HG02763 (cell line): ENCODE measurements at regions not wholly inside any gene's neighbourhood (a gene's known extent, or its start where the extent isn't known, plus 50 kb on each side); places are given as distances from the start of the nearest gene placed in this dataset.
A peak's percentile ranks its signal among the peaks of the same experiment; 100 is the strongest.
"Not testable (repeated sequence)": the region's sequence is repeated elsewhere in the genome, so short reads cannot be mapped to it uniquely, and the experiment has no call there.

ENCODE experiments used
- ATAC-seq: cut with Tn5 transposase; IDR thresholded peaks from one replicate; pipeline ENCODE4 v1.9.1; 2021; ENCODE audit warnings: mild to moderate bottlenecking, moderate library complexity; ENCODE audit not compliant: unreplicated experiment

DNA sequence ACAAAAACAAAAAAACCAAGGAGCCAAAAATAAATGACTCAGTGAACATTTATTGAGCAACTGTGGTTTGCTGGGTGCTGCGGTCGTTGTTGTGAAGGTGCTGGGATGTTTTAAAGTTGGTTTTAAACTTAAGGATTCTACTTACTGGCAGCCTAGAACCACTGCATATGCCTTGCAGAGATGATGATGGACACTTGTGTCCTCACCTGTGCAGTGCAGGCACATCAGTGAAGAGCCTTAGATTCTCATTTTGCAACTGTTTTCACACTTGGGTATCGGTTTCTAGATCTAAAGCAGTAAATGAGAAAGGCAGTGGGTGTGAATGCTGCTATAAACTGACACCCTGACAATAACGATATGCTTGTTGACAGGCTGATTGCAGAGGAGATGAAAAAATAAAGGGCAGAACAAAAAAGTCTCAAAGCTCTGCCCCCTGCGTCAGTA lies 68.8 kb downstream of the UTRN start:
- peak; percentile 70 for ATAC-seq

DNA sequence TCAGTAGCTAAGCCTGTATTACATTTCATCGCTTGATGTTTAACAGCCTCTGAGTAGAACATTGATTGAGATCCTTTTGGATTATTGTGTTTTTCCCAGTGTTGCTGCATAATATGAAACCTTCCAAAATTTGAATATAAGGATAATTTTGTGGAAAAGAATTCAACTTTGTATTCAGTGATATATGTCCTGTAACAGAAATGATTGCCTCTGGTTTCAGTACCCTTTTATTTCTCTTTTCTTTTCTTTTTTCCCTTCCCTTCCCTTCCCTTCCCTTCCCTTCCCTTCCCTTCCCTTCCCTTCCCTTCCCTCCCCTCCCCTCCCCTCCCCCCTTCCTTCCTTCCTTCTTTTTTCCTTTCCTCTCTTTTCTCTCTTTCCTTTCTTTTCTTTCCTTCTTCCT lies 74.6 kb downstream of the UTRN start:
- no peak for ATAC-seq

DNA sequence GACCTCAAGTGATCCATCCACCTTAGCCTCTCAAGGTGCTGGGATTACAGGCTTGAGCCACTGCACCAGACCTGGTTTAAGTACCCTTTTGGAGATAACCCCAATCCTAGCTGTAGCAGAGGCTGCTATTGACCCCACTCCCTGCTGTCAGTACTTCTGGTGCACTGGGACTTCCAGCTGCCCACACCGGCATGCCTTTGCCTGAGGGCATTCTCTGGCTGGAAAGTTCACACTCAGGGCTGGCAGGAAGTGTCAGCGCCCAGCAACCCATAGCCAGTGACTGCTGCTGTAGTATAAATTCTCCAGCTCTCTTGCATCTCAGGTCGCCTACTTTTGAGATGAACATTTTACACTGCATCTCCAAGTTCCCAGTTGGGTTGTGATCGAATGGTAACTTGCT lies 75.3 kb downstream of the UTRN start:
- no peak for ATAC-seq

DNA sequence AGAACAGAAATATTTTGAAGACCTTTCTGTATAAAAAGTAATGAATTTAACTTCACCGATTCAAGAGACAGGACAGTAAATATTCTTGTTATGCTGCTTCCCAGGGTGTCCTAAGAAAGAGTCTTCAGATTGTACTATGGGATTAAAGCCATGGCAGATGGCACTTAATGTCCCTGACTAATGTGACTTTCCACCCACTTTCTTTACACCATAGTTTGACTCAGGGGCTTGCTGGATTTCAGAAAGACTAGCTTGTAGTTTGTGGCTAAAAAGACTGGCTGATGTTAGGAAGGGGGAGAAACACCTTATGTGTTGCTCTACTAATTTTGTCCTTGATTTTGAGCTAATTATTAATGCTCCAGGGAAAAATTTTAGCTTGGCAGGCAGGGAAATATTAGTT lies 75.9 kb downstream of the UTRN start:
- no peak for ATAC-seq

DNA sequence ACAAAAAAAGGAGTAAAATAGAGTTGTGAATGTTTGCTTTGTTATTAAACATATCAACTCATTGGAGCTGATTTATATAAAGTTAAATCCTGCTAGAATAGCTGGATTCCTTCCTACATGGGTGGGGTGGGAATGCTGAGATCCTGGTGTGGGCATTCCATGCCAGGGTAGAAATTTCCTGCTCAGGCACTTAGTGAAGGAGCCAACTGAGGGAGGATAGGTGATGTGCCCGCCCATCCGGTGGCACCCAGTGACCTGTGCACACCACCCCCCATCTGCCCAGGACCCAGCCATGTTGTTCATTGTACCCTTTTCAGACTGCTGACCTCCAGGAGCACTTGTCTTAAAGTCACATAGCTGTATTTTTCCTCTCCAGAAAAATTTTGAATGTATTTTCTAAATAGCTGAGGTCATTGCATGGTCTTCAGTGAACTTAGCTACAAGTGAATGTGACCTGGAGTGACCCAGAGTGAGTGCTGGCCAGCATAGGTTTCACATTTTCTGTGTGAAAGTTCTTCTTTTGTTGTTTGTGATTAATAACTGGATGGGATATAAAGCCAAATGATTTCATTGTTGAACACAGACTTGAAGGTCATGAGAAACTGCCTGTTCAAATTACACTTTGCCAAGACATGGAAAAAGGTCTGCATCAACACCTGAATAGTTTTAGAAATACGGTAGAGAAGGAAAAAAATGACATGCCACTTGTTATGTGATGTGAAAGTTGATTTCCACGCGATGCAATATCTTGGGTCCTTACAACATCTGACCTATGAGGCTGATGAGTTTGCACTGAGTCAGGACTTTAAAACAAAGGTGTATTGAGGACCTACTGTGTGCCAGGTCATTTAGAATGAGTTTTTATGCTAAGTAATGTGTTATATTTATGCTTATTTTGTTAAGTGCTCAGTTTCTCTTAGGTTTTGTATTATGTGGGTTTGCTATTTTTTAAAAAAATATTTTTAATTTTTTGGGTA lies 77.2 kb downstream of the UTRN start:
- ATAC-seq: no peak

DNA sequence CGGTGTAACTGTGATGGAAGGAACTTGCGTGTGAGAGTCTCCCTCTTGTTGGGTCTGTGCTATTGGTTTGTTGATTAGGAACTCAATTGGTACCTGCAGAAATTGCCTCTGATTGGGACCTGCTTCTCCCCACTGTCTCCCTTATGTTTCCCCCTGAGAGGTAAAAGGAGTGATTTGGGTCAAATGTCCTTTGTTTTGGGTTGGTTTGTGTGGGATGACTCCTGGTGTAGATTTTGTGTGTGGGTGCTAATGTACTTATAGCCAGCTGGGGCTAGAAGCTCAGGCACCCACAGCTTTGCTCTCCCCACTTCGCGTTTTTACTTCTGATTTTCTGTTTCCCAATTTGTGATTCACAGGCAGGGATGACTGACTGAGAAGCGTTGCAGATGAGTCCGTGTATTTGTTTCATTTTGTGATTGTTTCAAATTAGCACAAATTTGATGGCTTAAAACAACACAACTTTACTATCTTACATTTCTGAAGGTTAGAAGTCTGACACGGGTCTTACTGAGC lies 79.1 kb downstream of the UTRN start:
- no peak for ATAC-seq

DNA sequence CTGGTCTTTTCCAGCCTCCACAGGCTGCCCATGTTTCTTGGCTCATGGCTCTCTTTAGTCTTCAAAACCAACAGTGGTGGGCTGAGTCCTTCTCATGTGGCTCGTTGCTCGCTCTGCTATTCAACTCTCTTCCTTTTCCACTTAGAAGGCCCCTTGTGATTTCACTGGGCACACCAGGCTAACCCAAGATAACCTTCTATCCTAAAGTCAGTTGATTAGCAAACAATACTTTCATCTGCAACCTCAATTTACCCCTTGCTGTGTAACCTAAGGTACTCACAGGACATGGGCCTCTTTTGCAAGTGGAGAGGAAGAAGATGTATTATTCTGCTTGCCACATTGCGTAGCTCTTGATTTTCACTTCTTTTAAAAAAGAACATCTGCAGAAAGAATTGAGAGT lies 79.6 kb downstream of the UTRN start:
- ATAC-seq: no peak

DNA sequence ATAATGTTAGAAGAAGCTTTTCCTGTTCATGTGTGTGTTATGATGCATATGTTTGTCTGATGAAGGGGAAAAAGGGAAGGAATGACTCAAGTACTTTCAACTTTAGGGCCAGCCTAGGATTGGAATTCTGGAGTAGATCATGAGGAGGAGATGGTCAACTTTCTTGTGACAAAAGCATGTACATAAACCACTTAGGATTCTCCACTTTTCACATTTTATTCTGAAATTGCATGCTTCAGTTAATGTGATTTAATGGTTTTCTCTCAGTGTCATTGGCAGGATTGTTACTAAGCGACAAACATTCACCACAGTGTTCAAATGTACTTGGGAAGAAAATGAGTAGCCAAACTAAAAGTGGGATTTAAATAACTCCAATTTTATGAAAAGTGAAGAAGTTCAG lies 80.1 kb downstream of the UTRN start:
- ATAC-seq: no peak

DNA sequence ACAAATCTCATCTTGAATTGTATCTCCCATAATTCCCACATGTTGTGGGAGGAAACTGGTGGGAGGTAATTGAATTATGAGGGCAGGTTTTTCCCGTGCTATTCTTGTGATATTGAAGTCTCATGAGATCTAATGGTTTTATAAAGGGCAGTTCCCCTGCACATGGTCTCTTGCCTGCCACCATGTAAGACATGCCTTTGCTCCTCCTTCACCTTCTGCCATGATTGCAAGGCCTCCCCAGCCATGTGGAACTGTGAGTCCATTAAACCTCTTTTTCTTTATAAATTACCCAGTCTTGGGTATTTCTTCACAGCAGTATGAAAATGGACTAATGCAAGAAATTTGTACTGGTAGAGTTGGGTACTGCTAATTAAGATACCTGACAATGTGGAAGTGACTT lies 84.6 kb downstream of the UTRN start:
- not testable (repeated sequence) for ATAC-seq

DNA sequence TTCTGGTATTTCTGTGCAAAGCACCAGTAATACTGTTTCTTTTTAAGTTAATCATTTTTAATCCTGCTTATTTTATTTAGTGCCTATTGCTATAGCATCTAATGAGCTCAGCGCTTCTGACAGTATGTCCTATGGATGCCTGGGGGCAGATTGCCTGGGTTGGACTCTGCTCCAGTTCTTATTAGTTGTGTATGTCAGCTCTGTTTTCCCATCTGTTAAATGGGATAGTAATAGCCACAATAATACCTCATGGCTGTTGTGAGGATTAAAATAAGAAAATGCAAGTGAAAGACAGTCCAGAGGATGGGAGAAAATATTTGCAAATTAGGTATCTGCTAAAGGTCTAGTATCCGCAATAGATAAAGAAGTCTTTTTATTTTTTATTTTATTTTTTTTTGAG lies 87.0 kb downstream of the UTRN start:
- ATAC-seq: no peak

DNA sequence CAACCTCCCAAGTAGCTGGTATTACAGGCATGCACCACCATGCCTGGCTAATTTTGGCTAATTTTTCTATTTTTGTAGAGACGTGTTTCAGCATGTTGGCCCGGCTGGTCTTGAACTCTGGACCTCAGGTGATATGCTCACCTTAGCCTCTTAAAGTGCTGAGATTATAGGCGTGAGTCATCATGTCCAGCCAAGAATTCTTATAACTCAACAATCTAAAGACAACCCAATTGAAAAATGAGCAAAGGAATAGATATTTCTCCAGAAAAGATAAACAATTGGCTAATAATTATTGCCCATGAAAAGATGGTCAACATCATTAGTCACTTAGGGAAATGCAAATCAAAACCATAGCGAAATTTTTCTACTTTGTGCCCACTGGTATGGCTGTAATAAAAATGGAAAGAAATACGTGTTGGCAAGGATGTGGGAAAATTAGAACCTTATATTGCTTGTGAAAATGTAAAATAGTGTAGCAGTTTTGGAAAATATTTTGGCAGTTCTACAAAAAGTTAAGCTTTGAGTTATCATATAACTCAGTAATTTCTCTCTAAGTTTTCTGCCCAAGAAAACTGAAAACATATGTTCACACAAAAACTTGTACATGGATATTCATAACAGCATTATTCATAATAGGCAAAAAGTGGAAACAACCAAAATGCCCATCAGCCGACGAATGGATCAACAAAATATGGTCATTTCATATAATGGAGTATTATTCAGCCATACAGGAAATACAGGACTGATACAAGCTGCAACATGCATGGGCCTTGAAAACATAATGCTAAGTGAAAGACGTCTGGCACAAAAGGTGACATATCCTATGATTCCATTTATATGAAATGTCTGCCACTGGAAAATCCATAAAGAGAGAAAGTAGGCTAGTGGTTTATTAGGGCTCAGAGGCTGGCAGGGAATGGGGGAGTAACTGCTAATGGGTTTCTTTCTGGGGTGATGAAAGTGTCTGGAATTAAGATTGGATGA lies 87.8 kb downstream of the UTRN start:
- no peak for ATAC-seq

DNA sequence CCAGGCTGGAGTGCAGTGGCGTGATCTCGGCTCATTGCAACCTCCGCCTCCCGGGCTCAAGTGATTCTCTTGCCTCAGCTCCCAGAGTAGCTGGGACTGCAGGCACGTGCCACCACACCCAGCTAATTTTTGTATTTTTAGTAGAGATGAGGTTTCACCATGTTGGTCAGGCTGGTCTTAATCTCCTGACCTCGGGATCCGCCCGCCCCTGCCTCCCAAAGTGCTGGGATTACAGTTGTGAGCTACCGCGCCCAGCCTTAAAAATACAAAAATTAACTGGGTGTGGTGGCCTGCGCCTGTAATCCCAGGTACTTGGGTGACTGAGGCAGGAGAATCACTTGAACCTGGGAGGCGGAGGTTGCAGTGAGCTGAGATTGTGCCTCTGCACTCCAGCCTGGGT lies 89.4 kb downstream of the UTRN start:
- not testable (repeated sequence) for ATAC-seq

DNA sequence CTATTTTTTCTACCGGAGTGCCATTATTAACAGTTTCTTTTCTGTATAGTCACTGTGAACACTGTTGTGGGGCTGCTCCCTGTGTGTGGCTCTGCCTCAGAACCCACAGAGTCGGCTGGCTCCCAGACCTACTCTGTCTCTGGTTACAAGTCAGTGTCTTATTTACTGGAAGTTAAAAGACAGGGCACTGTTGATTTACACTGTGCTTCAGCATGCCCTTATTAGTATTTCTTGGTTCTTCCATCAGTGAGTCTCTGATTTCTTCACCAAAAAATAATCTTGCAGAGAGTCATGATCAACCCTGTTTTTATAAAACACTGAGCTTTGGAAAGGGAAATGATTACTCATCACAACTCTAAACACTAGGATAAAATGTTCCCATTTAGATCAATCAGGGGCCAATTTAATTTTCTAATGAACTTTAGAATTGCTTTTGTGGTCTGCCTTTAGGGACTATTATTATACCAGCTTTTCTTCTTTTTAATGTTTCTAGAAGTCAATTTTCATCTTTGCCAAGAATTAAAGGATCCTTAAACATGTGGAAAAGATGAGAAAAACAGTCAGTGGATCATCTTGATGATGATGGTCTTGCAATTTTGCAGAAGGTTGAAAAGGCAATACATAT lies 92.6 kb downstream of the UTRN start:
- ATAC-seq: no peak

DNA sequence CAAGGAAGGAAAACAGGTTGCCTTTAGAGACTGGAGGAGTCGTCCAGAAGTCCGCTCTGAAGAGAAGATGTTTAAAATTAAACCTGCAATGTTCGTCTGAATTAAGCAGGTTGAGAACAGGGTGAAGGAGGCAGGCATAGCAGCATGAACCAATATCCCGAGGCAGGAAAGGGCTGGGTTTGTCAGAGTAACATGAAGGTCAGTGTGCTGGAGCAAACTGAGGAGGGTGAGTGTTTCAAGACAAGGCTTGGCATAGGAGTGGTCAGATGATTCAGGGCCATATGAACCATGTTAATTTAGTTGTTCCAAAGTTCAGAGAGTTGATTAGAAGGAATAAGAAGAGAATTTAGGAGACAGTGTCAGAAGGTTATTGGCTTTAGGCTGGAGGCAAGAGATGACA lies 93.3 kb downstream of the UTRN start:
- ATAC-seq: no peak

DNA sequence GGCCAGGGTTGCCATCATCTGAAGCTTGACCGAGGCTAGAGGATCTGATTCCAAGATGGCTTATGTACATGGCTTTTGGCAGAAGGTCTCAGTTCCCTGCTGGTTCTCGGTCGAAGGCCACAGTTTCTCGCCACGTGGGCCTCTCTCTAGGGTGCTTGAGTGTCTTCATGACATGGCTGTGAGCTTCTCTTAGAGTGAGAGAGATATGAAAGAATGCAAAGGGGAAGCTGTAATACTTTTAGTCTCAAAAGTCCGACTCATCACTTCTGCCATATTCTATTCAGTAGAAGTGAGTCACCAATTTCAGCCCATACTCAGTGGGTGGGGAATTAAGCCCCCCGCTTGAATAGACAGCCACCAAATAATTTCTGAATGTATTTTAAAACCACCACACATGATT lies 94.2 kb downstream of the UTRN start:
- no peak for ATAC-seq

DNA sequence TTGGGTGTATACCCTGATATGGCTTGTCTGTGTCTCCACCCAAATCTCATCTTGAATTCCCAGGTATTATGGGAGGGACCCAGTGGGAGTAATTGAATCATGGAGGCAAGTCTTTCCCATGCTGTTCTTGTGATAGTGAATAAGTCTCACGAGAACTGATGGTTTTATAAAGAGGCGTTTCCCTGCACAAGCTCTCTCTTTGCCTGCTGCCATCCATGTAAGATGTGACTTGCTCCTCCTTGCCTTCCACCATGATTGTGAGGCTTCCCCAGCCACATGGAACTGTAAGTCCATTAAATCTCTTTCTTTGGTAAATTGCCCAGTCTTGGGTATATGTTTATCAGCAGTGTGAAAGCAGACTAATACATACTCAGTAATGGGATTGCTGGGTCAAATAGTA lies 96.4 kb downstream of the UTRN start:
- not testable (repeated sequence) for ATAC-seq

DNA sequence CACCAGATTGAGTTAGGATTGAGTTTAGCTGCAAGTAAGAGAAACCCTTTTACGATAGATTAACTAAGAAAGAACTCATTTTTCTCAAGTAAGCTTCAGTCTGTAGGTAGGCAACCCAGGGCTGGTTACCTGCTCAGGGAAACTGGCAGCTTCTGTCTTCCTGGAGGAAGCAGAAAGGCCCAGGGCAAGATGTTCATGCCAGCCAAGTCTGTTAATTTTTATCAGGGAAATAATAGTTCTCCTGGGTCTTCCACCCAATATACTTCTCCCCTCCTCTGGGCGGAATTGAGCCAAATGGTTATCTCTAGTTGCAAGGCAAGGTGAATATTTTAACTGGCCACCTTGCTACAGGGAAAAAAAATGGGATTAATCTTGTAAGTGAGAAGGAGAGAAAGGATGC lies 98.2 kb downstream of the UTRN start:
- ATAC-seq: no peak

DNA sequence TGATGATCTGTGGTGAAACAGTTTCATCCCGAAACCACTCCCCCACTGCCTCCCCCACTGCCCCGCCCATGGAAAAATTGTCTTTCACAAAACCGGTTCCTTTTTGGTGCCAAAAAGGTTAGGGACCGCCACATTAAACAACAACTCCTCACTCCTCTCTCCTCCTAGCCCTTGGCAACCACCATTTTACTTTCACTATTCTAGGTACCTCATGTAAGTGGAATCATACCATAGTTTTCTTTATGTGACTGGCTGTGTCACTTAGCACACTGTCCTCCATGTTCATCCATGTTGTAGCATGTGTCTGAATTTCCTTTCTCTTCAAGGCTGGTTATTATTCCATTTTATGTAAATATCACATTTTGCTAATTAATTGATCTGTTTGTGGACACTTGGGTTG lies 99.3 kb downstream of the UTRN start:
- no peak for ATAC-seq

DNA sequence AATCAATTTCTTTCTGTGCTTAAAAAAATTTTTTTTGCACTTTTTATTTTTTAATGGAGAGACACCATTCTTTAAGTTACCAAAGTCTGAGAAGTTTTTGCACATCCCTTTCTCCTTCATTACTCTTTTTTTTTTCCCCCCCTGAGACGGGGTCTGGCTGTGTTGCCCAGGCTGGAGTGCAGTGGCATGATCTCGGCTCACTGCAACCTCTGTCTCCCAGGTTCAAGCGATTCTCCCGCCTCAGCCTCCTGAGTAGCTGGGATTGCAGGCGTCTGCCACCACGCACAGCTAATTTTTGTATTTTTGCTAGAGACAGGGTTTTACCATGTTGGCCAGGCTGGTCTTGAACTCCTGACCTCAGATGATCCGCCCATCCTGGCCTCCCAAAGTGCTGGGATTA lies 104.3 kb downstream of the UTRN start:
- not testable (repeated sequence) for ATAC-seq

DNA sequence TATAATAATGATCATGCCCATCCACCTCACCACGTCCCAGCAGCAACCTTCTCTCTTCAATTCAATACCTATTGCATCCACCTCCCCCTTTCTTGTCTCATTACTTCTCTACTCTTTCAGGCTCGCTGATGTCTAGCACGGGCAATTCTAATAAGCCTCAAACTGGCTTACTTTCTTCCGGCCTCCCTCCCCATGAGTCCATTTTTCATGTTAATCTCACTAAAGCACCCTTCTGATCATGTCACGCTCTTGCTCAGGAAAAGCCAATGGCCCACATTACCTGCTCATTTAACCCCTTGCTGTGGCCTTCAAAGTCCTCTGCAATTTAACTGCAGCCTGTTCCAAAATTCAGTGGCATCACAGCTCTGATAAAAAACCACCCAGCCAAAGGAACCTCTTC lies 105.1 kb downstream of the UTRN start:
- ATAC-seq: no peak

DNA sequence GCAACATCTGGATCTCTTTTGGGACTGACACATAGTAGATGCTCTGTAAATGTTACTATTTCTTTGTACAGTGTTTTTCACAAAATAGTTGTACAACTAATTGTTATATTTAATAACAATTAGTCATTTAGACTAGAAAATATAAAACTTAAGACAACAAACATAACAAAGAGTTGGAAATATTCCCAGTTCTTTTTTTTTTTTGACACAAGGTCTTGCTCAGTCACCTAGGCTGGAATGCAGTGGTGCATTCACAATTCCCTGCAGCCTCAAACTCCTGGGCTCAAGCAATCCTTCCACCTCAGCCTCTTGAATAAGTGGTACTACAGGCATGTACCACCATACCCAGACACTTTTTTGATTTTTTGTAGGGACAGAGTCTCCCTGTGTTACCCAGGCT lies 105.8 kb downstream of the UTRN start:
- ATAC-seq: no peak
